Bronchial epithelial cell (primary cell): ENCODE measurements at regions not wholly inside any gene's neighbourhood (a gene's known extent, or its start where the extent isn't known, plus 50 kb on each side); places are given as distances from the start of the nearest gene placed in this dataset.

Experiments
- DNase-seq: peaks from one replicate; pipeline ENCODE4 v3.0.0-alpha.2; 2010; ENCODE audit warnings: low read depth
- FAIRE-seq: peaks from 2 replicates; lab custom pipeline; 2011; peaks lifted over from hg19 to GRCh38; lab: Jason Lieb, UNC
- H3K27me3 ChIP-seq: 2 replicates; pipeline ENCODE4 v1.5.1; 2011; ENCODE audit warnings: low read length; ENCODE audit not compliant: control insufficient read depth, insufficient read depth
- H3K36me3 ChIP-seq: 2 replicates; pipeline ENCODE4 v1.5.1; 2011; ENCODE audit warnings: low read length; ENCODE audit not compliant: control insufficient read depth, insufficient read depth
- H3K4me3 ChIP-seq: 2 replicates; pipeline ENCODE4 v1.5.1; 2011; ENCODE audit warnings: mild to moderate bottlenecking, low read depth, low read length, control low read depth
- TF ChIP-seq, protein P1 (sequence below): IDR thresholded peaks from 2 replicates; pipeline ENCODE4 v1.5.1; 2011; ENCODE audit warnings: mild to moderate bottlenecking, moderate library complexity, low read length, control low read depth, inconsistent platforms; ENCODE audit not compliant: insufficient read depth, severe bottlenecking

DNA sequence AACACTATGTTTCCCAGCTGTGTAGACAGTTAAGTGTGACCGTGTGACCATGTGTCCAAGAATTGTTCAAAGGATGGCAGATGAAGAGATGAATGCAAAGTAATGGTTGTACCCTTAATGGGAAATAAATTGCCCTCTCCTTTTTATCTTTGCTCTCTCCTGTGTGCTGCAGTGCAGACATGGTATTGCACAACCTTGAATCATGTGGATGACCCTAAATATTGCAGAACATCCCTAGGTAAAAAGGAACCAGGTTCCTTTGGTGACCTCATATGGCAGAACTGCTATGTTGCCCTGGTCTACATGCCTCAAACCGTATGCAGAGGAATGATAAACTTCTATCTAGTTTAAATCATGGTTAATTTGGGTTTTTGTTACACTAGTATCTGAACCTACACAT, 81.7 kb upstream of the CTNND2 start:
- no peak for FAIRE-seq
- H3K4me3 ChIP-seq: no peak overlapping the region
- DNase-seq: no peak
- TF ChIP-seq, protein P1, sequence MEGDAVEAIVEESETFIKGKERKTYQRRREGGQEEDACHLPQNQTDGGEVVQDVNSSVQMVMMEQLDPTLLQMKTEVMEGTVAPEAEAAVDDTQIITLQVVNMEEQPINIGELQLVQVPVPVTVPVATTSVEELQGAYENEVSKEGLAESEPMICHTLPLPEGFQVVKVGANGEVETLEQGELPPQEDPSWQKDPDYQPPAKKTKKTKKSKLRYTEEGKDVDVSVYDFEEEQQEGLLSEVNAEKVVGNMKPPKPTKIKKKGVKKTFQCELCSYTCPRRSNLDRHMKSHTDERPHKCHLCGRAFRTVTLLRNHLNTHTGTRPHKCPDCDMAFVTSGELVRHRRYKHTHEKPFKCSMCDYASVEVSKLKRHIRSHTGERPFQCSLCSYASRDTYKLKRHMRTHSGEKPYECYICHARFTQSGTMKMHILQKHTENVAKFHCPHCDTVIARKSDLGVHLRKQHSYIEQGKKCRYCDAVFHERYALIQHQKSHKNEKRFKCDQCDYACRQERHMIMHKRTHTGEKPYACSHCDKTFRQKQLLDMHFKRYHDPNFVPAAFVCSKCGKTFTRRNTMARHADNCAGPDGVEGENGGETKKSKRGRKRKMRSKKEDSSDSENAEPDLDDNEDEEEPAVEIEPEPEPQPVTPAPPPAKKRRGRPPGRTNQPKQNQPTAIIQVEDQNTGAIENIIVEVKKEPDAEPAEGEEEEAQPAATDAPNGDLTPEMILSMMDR: no peak
- no peaks in the 10 kb centered on the region for H3K27me3 ChIP-seq
- no peaks in the 10 kb centered on the region for H3K36me3 ChIP-seq

- DNase-seq: no peak
Measured at GRCh38 chr5:11984196-11984595, 80.0 kb upstream of the CTNND2 start.

GRCh38 chr5:11981986-11982385, 77.7 kb upstream of the CTNND2 start:
- DNase-seq: no peak
- Histone ChIP-seq H3K4me3 (no peak overlapping the region), H3K27me3 (no peaks in the 10 kb centered on the region), H3K36me3 (no peaks in the 10 kb centered on the region)
- TF ChIP-seq, protein P1: no peak
- FAIRE-seq: no peak

More at GRCh38 chr5:11984196-11984595, 80.0 kb upstream of the CTNND2 start:
- H3K36me3 ChIP-seq: no peaks in the 10 kb centered on the region
- TF ChIP-seq, protein P1: no peak
- no peak for FAIRE-seq
- H3K27me3 ChIP-seq: no peaks in the 10 kb centered on the region
- no peak overlapping the region for H3K4me3 ChIP-seq

DNA sequence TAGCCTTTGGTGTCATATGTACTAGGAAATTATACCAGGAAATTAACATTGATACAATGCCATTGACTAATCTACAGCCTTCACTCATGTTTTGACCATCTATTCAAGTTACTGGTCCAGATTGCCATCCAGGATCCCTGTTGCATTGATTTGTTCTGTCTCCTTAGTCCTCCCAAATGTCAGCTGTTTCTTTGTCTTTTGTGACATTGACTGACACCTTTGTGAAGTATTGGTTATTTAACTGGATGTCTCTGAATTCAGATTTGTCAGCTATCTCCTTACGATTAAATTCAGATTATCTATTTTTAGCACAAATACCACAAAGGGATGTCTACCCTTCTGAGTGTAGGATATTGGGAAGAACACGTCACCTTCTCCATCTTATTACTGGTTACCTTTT, 73.7 kb upstream of the CTNND2 start:
- TF ChIP-seq, protein P1: no peak
- Histone ChIP-seq H3K4me3 (no peak overlapping the region), H3K36me3 (no peaks in the 10 kb centered on the region), H3K27me3 (no peaks in the 10 kb centered on the region)
- no peak for DNase-seq
- no peak for FAIRE-seq

DNA sequence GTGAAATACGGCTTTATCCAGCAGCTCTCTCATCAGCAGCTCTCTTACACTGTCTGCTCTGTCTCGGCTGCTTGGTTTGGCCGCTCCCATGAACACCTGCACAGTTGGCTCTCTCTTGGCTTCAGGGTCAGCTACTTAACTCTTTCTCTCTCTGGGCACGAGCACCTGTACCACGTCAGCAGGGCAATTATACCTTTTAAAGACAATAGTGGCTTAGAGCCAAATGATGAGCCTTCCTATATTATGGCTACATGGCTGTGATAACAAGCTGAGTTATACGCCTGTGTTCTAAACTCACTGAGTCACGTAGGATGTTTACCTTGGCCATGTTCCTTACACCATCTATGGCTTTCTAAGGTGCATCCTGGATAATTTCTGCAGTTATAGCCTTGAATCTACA, 69.2 kb upstream of the CTNND2 start:
- no peak for FAIRE-seq

GRCh38 chr5:11963227-11963626, 59.0 kb upstream of the CTNND2 start:
- no peak for DNase-seq
- Histone ChIP-seq H3K4me3 (no peak overlapping the region), H3K36me3 (no peaks in the 10 kb centered on the region), H3K27me3 (no peaks in the 10 kb centered on the region)
- TF ChIP-seq, protein P1: no peak
- FAIRE-seq: no peak

More for the DNA sequence above, 69.2 kb upstream of the CTNND2 start:
- TF ChIP-seq, protein P1: no peak
- peak; percentile 61 for DNase-seq
- Histone ChIP-seq H3K36me3 (no peaks in the 10 kb centered on the region), H3K27me3 (no peaks in the 10 kb centered on the region), H3K4me3 (no peak overlapping the region)
